GM12874 (cell line): ENCODE measurements at regions not wholly inside any gene's neighbourhood (a gene's known extent, or its start where the extent isn't known, plus 50 kb on each side); places are given as distances from the start of the nearest gene placed in this dataset.

ENCODE experiments used
- CTCF ChIP-seq: IDR thresholded peaks from 2 replicates; pipeline ENCODE4 v1.5.1; 2011; ENCODE audit warnings: low read depth, mild to moderate bottlenecking, control low read depth, low read length, moderate library complexity; ENCODE audit not compliant: insufficient read depth

- no peak for TF ChIP-seq CTCF
These were observed 65.8 kb upstream of the WNT7B start for GRCh38 chr22:46042786-46043185.

GRCh38 chr22:46043339-46043738 lies 66.4 kb upstream of the WNT7B start:
- TF ChIP-seq CTCF: no peak

- TF ChIP-seq CTCF: no peak
These were observed 67.1 kb upstream of the WNT7B start for GRCh38 chr22:46043816-46044620.

GRCh38 chr22:46044621-46045458 lies 67.9 kb upstream of the WNT7B start:
- TF ChIP-seq CTCF: no peak

GRCh38 chr22:46045459-46046298 lies 68.7 kb upstream of the WNT7B start:
- no peak for TF ChIP-seq CTCF

- TF ChIP-seq CTCF: no peak
These were observed 69.3 kb upstream of the WNT7B start for GRCh38 chr22:46046299-46046685.

GRCh38 chr22:46047226-46047625 lies 70.3 kb upstream of the WNT7B start:
- TF ChIP-seq CTCF: no peak
